GM12878 (cell line): ENCODE measurements at regions not wholly inside any gene's neighbourhood (a gene's known extent, or its start where the extent isn't known, plus 50 kb on each side); places are given as distances from the start of the nearest gene placed in this dataset.

Experiments
- ATAC-seq: fragments of 200-7000 bp; cut with Tn5 transposase; 3 replicates; pipeline ENCODE4 v1.9.1; 2020; ENCODE audit warnings: mild to moderate bottlenecking, moderate library complexity
- BruUV-seq: library from RNA; stranded (reverse); fragments of 400-500 nt; replicated peaks from 2 replicates; lab custom pipeline; 2021; lab: Mats Ljungman, UMichigan
- CTCF ChIA-PET: fragments of 300-600 bp; sonication (Branson Sonifier 250); formaldehyde crosslinking; extraction: SDS; loops from one replicate; lab custom pipeline; 2021; ENCODE audit warnings: inconsistent platforms; lab: Yijun Ruan, JAX
- POLR2A ChIA-PET: fragments of 350-600 bp; formaldehyde crosslinking; extraction: SDS; loops from one replicate; lab custom pipeline; 2021; ENCODE audit warnings: inconsistent platforms; lab: Charles Lee
- RAD21 ChIA-PET: fragments of 300-600 bp; sonication (Branson Sonifier 250); formaldehyde crosslinking; loops from one replicate; lab custom pipeline; 2023; ENCODE audit warnings: antibody characterized with exemption; ENCODE audit not compliant: unreplicated experiment; lab: Charles Lee
- SMC1A ChIA-PET: fragments of 300-600 bp; sonication (Branson Sonifier 250); formaldehyde crosslinking; loops from one replicate; lab custom pipeline; 2023; ENCODE audit not compliant: unreplicated experiment, uncharacterized antibody; lab: Charles Lee
- DNase-seq: peaks from one replicate; pipeline ENCODE4 v3.0.0-alpha.2; 2011; ENCODE audit warnings: low read depth, low spot score
- FAIRE-seq: peaks from 3 replicates; lab custom pipeline; 2011; peaks lifted over from hg19 to GRCh38; lab: Jason Lieb, UNC
- H2AFZ ChIP-seq: 2 replicates; pipeline ENCODE4 v1.6.0; 2011; ENCODE audit warnings: low read depth, low read length, control low read depth; ENCODE audit not compliant: control insufficient read depth
- H3K27ac ChIP-seq: 2 replicates; pipeline ENCODE4 v1.5.1; 2011; ENCODE audit warnings: control low read depth; ENCODE audit not compliant: control insufficient read depth, insufficient read depth
- H3K27me3 ChIP-seq, 2 experiments: replicated peaks in 1 of 2; 2 replicates each; pipeline versions ENCODE4 v1.6.0 to v1.6.1; 2011; ENCODE audit warnings: low read length in 1 of 2; ENCODE audit not compliant: control insufficient read depth in 2 of 2, insufficient read depth in 2 of 2
- H3K36me3 ChIP-seq, 2 experiments: 2 replicates each; pipeline ENCODE4 v1.5.1; 2011; ENCODE audit warnings: low read length in 1 of 2; ENCODE audit not compliant: control insufficient read depth in 2 of 2, insufficient read depth in 2 of 2
- H3K4me1 ChIP-seq: 2 replicates; pipeline ENCODE4 v1.6.1; 2011; ENCODE audit warnings: mild to moderate bottlenecking, low read length, moderate library complexity, mixed read lengths; ENCODE audit not compliant: control insufficient read depth, insufficient read depth
- H3K4me2 ChIP-seq: 2 replicates; pipeline ENCODE4 v1.6.0; 2011; ENCODE audit warnings: control low read depth; ENCODE audit not compliant: control insufficient read depth, insufficient read depth
- H3K4me3 ChIP-seq: fragments of 200-600 bp; sonication (generic); 2 replicates; pipeline ENCODE4 v1.5.1; 2016
- H3K79me2 ChIP-seq: 2 replicates; pipeline ENCODE4 v1.6.0; 2011; ENCODE audit warnings: low read length; ENCODE audit not compliant: control insufficient read depth, insufficient read depth
- H3K9ac ChIP-seq: 2 replicates; pipeline ENCODE4 v1.8.0; 2011; ENCODE audit warnings: low read length, control low read depth, mixed read lengths; ENCODE audit not compliant: control insufficient read depth, insufficient read depth
- H3K9me3 ChIP-seq: replicated peaks from 3 replicates; pipeline ENCODE4 v1.5.1; 2011; ENCODE audit warnings: mild to moderate bottlenecking, low read length; ENCODE audit not compliant: control insufficient read depth, insufficient read depth
- H4K20me1 ChIP-seq: 2 replicates; pipeline ENCODE4 v1.6.0; 2011; ENCODE audit not compliant: control insufficient read depth, insufficient read depth
- ATF2 ChIP-seq: IDR thresholded peaks from 2 replicates; pipeline ENCODE4 v1.6.1; 2012; ENCODE audit warnings: low read length, inconsistent platforms
- BACH1 ChIP-seq: fragments of 450-650 bp; IDR thresholded peaks from 2 replicates; pipeline ENCODE4 v1.6.1; 2017; ENCODE audit warnings: mild to moderate bottlenecking, borderline replicate concordance
- CBFB ChIP-seq: IDR thresholded peaks from 2 replicates; pipeline ENCODE4 v1.6.1; 2016; ENCODE audit warnings: antibody characterized with exemption, low read depth
- CEBPB ChIP-seq, 2 experiments: fragments of 150-350 bp in 1 of 2; IDR thresholded peaks; 2 replicates each; pipeline ENCODE4 v1.6.1; 2012 to 2014; ENCODE audit warnings: low read depth in 2 of 2, low read length in 2 of 2, borderline replicate concordance in 1 of 2, inconsistent platforms in 1 of 2
- CREM ChIP-seq: IDR thresholded peaks from 2 replicates; pipeline ENCODE4 v1.6.1; 2014; ENCODE audit warnings: antibody characterized with exemption, low read depth
- DPF2 ChIP-seq: fragments of 450-650 bp; IDR thresholded peaks from 2 replicates; pipeline ENCODE4 v1.6.1; 2017; ENCODE audit warnings: mild to moderate bottlenecking
- ETV6 ChIP-seq, 2 experiments: fragments of 450-650 bp in 1 of 2; IDR thresholded peaks in 1 of 2; conservative IDR thresholded peaks in 1 of 2; 2 replicates each; pipeline ENCODE4 v1.6.1; 2014; ENCODE audit warnings: antibody characterized with exemption in 1 of 2, borderline replicate concordance in 1 of 2, low read depth in 1 of 2, mild to moderate bottlenecking in 1 of 2, moderate library complexity in 1 of 2
- FOS ChIP-seq: IDR thresholded peaks from 3 replicates; pipeline ENCODE4 v1.6.1; 2011; ENCODE audit warnings: borderline replicate concordance; ENCODE audit not compliant: insufficient read length; ENCODE audit errors: extremely low read depth
- NFYA ChIP-seq: IDR thresholded peaks from 2 replicates; pipeline ENCODE4 v1.6.1; 2011; ENCODE audit warnings: low read depth, mild to moderate bottlenecking, low read length, improper control_type of control experiment, borderline replicate concordance
- NFYB ChIP-seq: IDR thresholded peaks from 2 replicates; pipeline ENCODE4 v1.6.1; 2011; ENCODE audit warnings: low read depth, mild to moderate bottlenecking, low read length, improper control_type of control experiment, moderate library complexity; ENCODE audit not compliant: insufficient read depth
- PAX8 ChIP-seq: fragments of 450-650 bp; IDR thresholded peaks from 2 replicates; pipeline ENCODE4 v1.6.1; 2017; ENCODE audit warnings: mild to moderate bottlenecking, moderate library complexity
- POU2F2 ChIP-seq: IDR thresholded peaks from 3 replicates; pipeline ENCODE4 v1.6.1; 2011; ENCODE audit warnings: low read depth, mild to moderate bottlenecking, low read length, borderline replicate concordance
- RELA ChIP-seq: fragments of 450-650 bp; IDR thresholded peaks from 2 replicates; pipeline ENCODE4 v1.8.0; 2014; ENCODE audit warnings: borderline replicate concordance; ENCODE audit not compliant: partially characterized antibody
- SIN3A ChIP-seq: IDR thresholded peaks from 2 replicates; pipeline ENCODE4 v1.6.1; 2012; ENCODE audit warnings: low read depth, low read length, improper control_type of control experiment
- TARDBP ChIP-seq: IDR thresholded peaks from 2 replicates; pipeline ENCODE4 v1.6.1; 2016; ENCODE audit warnings: borderline replicate concordance
- ZNF384 ChIP-seq: IDR thresholded peaks from 2 replicates; pipeline ENCODE4 v1.6.1; 2012; ENCODE audit warnings: low read depth, mild to moderate bottlenecking, low read length, improper control_type of control experiment, borderline replicate concordance
- WGBS: methylation state at CpG from one replicate; pipeline ENCODE4 v1.1.6; 2016; ENCODE audit warnings: low lambda C conversion rate; ENCODE audit not compliant: insufficient replicate concordance, insufficient coverage; ENCODE audit errors: missing lambda C conversion rate; 5-methylcytosine and 5-hydroxymethylcytosine counted together
- in situ Hi-C: fragments of 300-500 bp; cut with MboI; formaldehyde crosslinking; loops from 9 replicates; pipeline ENCODE4 v1.14.3; 2018; ENCODE audit warnings: mixed read lengths
- intact Hi-C: fragments of 100-400 bp; cut with micrococcal nuclease; formaldehyde crosslinking; loops from one replicate; pipeline ENCODE4 v1.14.2; 2022; ENCODE audit not compliant: unreplicated experiment
- TF ChIP-seq, protein P1 (sequence below): IDR thresholded peaks from 2 replicates; pipeline ENCODE4 v1.6.1; 2012; ENCODE audit warnings: low read depth, low read length, improper control_type of control experiment
- TF ChIP-seq, protein P2 (sequence below): IDR thresholded peaks from 2 replicates; pipeline ENCODE4 v1.6.1; 2012; ENCODE audit warnings: mild to moderate bottlenecking, low read depth, low read length

DNA sequence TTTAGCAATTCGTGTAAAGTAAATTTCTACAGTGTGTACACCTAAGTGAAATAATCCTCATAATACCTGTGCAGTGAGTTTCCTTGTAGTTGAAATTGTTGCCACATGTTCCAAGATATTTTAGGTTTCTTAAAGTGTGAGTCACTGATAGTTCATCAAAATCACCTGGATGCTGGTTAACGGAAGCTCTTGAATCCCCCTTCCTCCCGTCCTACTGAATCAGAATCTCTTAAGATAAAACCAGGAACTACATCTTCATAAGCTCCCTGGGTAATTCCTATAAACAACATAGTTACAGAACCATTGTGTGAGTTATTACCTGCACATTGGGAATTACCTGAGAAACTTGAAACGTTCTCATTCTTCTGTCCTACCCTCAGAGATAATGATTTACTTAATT, 197.4 kb upstream of the HS3ST1 start:
- in situ Hi-C loops: no loop called here
- intact Hi-C loops: no loop called here
- CTCF ChIA-PET: no interaction called here
- RAD21 ChIA-PET: no interaction called here
- Histone ChIP-seq H3K9ac (no peak overlapping the region), H2AFZ (no peak overlapping the region), H3K4me1 (no peaks in the 10 kb centered on the region), H3K4me2 (no peak overlapping the region), H3K36me3 (no peaks in the 10 kb centered on the region), H3K9me3 (no peaks in the 10 kb centered on the region), H4K20me1 (no peaks in the 10 kb centered on the region), H3K27me3 (no peaks in the 10 kb centered on the region), H3K79me2 (no peaks in the 10 kb centered on the region), H3K27ac (no peak overlapping the region), H3K4me3 (no peak overlapping the region)
- TF ChIP-seq SIN3A (no peak), TARDBP (no peak), CEBPB (IDR thresholded peaks at IDR 0.05; ENCODE audit: borderline replicate concordance in 1 of 2, low read depth in 2 of 2, low read length in 2 of 2) (no peak), CREM (no peak), ZNF384 (no peak), POU2F2 (no peak), BACH1 (no peak), RELA (no peak), NFYB (no peak), NFYA (no peak), CBFB (no peak), PAX8 (no peak), ATF2 (no peak), FOS (no peak), ETV6 (conservative IDR thresholded peaks at IDR 0.05 in 1 of 2, IDR thresholded peaks at IDR 0.05 in 1 of 2; ENCODE audit: borderline replicate concordance in 1 of 2, low read depth in 1 of 2) (no peak), DPF2 (no peak)
- TF ChIP-seq, protein P1, sequence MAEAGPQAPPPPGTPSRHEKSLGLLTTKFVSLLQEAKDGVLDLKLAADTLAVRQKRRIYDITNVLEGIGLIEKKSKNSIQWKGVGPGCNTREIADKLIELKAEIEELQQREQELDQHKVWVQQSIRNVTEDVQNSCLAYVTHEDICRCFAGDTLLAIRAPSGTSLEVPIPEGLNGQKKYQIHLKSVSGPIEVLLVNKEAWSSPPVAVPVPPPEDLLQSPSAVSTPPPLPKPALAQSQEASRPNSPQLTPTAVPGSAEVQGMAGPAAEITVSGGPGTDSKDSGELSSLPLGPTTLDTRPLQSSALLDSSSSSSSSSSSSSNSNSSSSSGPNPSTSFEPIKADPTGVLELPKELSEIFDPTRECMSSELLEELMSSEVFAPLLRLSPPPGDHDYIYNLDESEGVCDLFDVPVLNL: no peak
- TF ChIP-seq, protein P2, sequence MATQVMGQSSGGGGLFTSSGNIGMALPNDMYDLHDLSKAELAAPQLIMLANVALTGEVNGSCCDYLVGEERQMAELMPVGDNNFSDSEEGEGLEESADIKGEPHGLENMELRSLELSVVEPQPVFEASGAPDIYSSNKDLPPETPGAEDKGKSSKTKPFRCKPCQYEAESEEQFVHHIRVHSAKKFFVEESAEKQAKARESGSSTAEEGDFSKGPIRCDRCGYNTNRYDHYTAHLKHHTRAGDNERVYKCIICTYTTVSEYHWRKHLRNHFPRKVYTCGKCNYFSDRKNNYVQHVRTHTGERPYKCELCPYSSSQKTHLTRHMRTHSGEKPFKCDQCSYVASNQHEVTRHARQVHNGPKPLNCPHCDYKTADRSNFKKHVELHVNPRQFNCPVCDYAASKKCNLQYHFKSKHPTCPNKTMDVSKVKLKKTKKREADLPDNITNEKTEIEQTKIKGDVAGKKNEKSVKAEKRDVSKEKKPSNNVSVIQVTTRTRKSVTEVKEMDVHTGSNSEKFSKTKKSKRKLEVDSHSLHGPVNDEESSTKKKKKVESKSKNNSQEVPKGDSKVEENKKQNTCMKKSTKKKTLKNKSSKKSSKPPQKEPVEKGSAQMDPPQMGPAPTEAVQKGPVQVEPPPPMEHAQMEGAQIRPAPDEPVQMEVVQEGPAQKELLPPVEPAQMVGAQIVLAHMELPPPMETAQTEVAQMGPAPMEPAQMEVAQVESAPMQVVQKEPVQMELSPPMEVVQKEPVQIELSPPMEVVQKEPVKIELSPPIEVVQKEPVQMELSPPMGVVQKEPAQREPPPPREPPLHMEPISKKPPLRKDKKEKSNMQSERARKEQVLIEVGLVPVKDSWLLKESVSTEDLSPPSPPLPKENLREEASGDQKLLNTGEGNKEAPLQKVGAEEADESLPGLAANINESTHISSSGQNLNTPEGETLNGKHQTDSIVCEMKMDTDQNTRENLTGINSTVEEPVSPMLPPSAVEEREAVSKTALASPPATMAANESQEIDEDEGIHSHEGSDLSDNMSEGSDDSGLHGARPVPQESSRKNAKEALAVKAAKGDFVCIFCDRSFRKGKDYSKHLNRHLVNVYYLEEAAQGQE: no peak
- SMC1A ChIA-PET: interaction anchor here (0.6 to 1.2 kb wide), 2 partner anchors 9 to 191 kb away, joined by 3 to 4 read pairs; no protein-coding TSS in a partner anchor
- POLR2A ChIA-PET: no interaction called here
- ATAC-seq (no peak), DNase-seq (no peak), FAIRE-seq (no peak)
- WGBS: 29% methylated on average over 4 of the region's 4 CpGs
- BruUV-seq: no TSS peak
